CD4-positive, alpha-beta memory T cell (primary cell): ENCODE measurements at regions not wholly inside any gene's neighbourhood (a gene's known extent, or its start where the extent isn't known, plus 50 kb on each side); places are given as distances from the start of the nearest gene placed in this dataset.
A peak's percentile ranks its signal among the peaks of the same experiment; 100 is the strongest.
"Not testable (repeated sequence)": the region's sequence is repeated elsewhere in the genome, so short reads cannot be mapped to it uniquely, and the experiment has no call there.

ENCODE experiments used
- CTCF ChIA-PET: fragments of 350-600 bp; sonication (Branson Sonifier 250); formaldehyde crosslinking; loops from one replicate; lab custom pipeline; 2021; ENCODE audit warnings: inconsistent platforms; ENCODE audit not compliant: partially characterized antibody; lab: Charles Lee
- POLR2A ChIA-PET: fragments of 350-600 bp; sonication (Branson Sonifier 250); formaldehyde crosslinking; loops from one replicate; lab custom pipeline; 2021; ENCODE audit not compliant: partially characterized antibody; lab: Charles Lee
- DNase-seq, 5 donors: peaks; one replicate each; pipeline versions ENCODE4 v3.0.0 to v3.0.0-alpha.2; 2020 to 2022; ENCODE audit warnings: mixed read lengths in 1 of 5
- H3K27ac ChIP-seq: one replicate; pipeline ENCODE4 v1.7.0; 2013; ENCODE audit warnings: low read depth, low read length
- H3K27me3 ChIP-seq: 2 replicates; pipeline ENCODE4 v1.7.0; 2013; ENCODE audit warnings: mild to moderate bottlenecking, low read length, moderate library complexity; ENCODE audit not compliant: insufficient read depth
- H3K36me3 ChIP-seq: 2 replicates; pipeline ENCODE4 v1.7.0; 2013; ENCODE audit warnings: mild to moderate bottlenecking, low read length, moderate library complexity; ENCODE audit not compliant: insufficient read depth
- H3K4me1 ChIP-seq: 2 replicates; pipeline ENCODE4 v1.7.0; 2013; ENCODE audit warnings: mild to moderate bottlenecking, low read length, moderate library complexity; ENCODE audit not compliant: insufficient read depth
- H3K4me3 ChIP-seq, 2 donors: one replicate each; pipeline ENCODE4 v1.7.0; 2013; ENCODE audit warnings: low read length in 2 of 2, mild to moderate bottlenecking in 1 of 2
- H3K9me3 ChIP-seq, 2 donors: one replicate each; pipeline ENCODE4 v1.7.0; 2013; ENCODE audit warnings: low read length in 2 of 2, control low read depth in 1 of 2; ENCODE audit not compliant: control insufficient read depth in 1 of 2
- H3K27ac Mint-ChIP-seq, 7 donors: one replicate each; pipeline ENCODE4 v1.8.0; 2020 to 2021; ENCODE audit warnings: mixed read lengths in 7 of 7, mild to moderate bottlenecking in 6 of 7, inconsistent platforms in 3 of 7, moderate library complexity in 3 of 7
- H3K27me3 Mint-ChIP-seq, 2 donors: one replicate each; pipeline ENCODE4 v1.8.0; 2020 to 2021; ENCODE audit warnings: mixed read lengths in 2 of 2
- H3K36me3 Mint-ChIP-seq, 2 donors: one replicate each; pipeline ENCODE4 v1.8.0; 2020 to 2021; ENCODE audit warnings: mixed read lengths in 2 of 2, inconsistent platforms in 1 of 2, mild to moderate bottlenecking in 1 of 2
- H3K4me1 Mint-ChIP-seq, 4 donors: one replicate each; pipeline ENCODE4 v1.8.0; 2020 to 2021; ENCODE audit warnings: mixed read lengths in 4 of 4, mild to moderate bottlenecking in 1 of 4
- H3K4me3 Mint-ChIP-seq, 8 donors: one replicate each; pipeline ENCODE4 v1.8.0; 2020 to 2021; ENCODE audit warnings: mixed read lengths in 8 of 8, mild to moderate bottlenecking in 7 of 8, moderate library complexity in 6 of 8, inconsistent platforms in 3 of 8
- H3K9me3 Mint-ChIP-seq, 8 donors: one replicate each; pipeline ENCODE4 v1.8.0; 2020 to 2021; ENCODE audit warnings: mixed read lengths in 8 of 8, mild to moderate bottlenecking in 5 of 8, inconsistent platforms in 3 of 8, moderate library complexity in 1 of 8
- intact Hi-C: fragments of 100-400 bp; cut with micrococcal nuclease; formaldehyde crosslinking; loops from one replicate; pipeline ENCODE4 v1.15.1; 2023

DNA sequence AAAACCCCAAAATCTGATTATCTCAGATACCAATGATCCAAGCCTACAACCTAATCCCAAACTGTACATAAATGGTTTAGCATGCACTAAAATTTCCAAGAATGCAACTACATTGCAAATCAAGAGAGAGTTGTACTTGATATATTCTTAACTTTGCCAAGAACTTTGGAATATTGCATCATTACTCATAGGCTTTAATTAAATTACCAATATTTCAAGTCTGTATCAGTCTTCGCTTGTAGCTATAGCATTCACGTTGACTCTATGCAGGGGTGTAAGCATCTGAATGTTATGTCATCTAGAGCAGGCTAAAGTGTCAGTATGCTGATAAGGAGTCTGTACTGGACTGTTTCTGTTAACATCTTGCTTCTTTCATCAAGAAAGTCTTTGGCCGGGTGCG is 56.3 kb downstream of the FOXI3 start:
- no peak overlapping the region for H3K27ac Mint-ChIP-seq
- DNase-seq = no peak
- H3K36me3 Mint-ChIP-seq = no peaks in the 10 kb centered on the region
- peaks cover 0 to 9% (median 0%) of the 10 kb centered on the region in 8 donors for H3K9me3 Mint-ChIP-seq
- no peaks in the 10 kb centered on the region for H3K9me3 ChIP-seq
- no peaks in the 10 kb centered on the region for H3K36me3 ChIP-seq
- H3K4me1 Mint-ChIP-seq = no peaks in the 10 kb centered on the region
- H3K4me3 Mint-ChIP-seq = no peak overlapping the region
- H3K4me3 ChIP-seq = no peak overlapping the region
- no peak overlapping the region for H3K27ac ChIP-seq
- intact Hi-C loops = no loop called here
- CTCF ChIA-PET = no interaction called here
- peaks cover 5% of the 10 kb centered on the region for H3K27me3 ChIP-seq
- H3K4me1 ChIP-seq = no peaks in the 10 kb centered on the region
- H3K27me3 Mint-ChIP-seq = peaks cover 9 to 10% of the 10 kb centered on the region in 2 donors
- POLR2A ChIA-PET = no interaction called here

DNA sequence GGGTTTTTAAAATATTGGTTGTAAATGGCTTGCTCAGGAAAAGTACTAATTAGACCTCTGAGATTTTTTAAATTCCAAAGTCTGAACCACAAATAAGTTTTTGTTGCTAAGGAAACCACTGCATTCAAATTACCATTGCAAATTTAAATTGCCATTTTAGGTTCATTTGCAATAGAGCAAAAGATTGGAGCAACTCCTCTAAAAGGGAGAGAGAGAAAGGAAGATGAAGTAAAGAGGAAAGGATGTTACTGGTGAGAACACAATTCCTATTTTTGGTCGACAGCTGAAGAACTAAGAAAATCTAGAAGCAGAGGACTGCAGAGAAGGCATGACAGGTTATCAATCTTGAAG is 74.9 kb downstream of the FOXI3 start:
- Histone ChIP-seq H3K27ac (no peak overlapping the region), H3K4me3 (no peak overlapping the region), H3K36me3 (no peaks in the 10 kb centered on the region), H3K4me1 (no peaks in the 10 kb centered on the region), H3K27me3 (no peaks in the 10 kb centered on the region), H3K9me3 (no peaks in the 10 kb centered on the region)
- no peaks in the 10 kb centered on the region for H3K4me1 Mint-ChIP-seq
- intact Hi-C loops = no loop called here
- POLR2A ChIA-PET = no interaction called here
- H3K36me3 Mint-ChIP-seq = no peaks in the 10 kb centered on the region
- H3K27me3 Mint-ChIP-seq = peaks cover 16% of the 10 kb centered on the region in 2 donors
- H3K4me3 Mint-ChIP-seq = no peak overlapping the region
- no peak for DNase-seq
- H3K9me3 Mint-ChIP-seq = peaks cover 0 to 8% (median 3%) of the 10 kb centered on the region in 8 donors
- no peak overlapping the region for H3K27ac Mint-ChIP-seq
- CTCF ChIA-PET = no interaction called here

DNA sequence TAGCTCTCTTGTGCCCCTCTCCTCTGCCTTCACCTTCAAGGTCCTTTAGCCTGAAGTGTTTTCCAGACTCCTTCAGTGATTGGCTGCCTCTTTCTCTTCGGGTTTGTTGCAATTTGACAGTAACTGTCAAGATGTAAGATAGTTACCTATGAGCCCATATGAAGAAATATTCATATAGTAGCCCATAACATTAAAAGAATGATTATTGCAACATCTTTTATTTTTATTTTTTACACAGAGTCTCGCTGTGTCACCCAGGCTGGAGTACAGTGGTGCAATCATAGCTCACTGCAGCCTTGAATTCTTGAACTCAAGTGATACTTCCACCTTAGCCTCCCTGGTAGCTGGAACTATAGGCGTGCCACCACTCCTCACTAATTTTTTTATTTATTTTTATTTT is 80.5 kb downstream of the FOXI3 start:
- CTCF ChIA-PET = no interaction called here

DNA sequence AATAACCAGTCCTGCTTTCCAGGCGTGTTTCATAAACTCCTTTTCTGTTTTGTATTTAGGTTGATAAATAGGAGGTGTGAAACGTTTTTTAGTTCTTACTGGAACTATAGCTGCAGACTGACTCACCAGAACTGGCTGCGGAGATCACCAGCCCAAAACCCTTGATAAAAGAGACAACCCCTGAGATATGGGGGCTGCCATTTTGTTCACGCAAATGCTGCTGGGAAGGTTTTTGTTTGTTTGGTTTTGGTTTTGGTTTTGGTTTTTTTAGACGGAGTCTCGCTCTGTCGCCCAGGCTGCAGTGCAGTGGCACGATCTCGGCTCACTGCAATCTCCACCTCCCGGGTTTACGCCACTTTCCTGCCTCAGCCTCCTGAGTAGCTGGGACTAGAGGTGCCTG is 87.1 kb downstream of the FOXI3 start:
- H3K9me3 Mint-ChIP-seq, DNase-seq, H3K27me3 ChIP-seq, H3K4me3 ChIP-seq, H3K27ac ChIP-seq, CTCF ChIA-PET, H3K4me3 Mint-ChIP-seq, H3K27ac Mint-ChIP-seq, H3K4me1 ChIP-seq, H3K9me3 ChIP-seq, POLR2A ChIA-PET, H3K36me3 Mint-ChIP-seq, H3K4me1 Mint-ChIP-seq, H3K27me3 Mint-ChIP-seq, intact Hi-C loops, H3K36me3 ChIP-seq: not testable (repeated sequence)

More for the DNA sequence above, 80.5 kb downstream of the FOXI3 start:
- no peaks in the 10 kb centered on the region for H3K4me1 Mint-ChIP-seq
- Histone ChIP-seq H3K27ac (no peak overlapping the region), H3K4me3 (no peak overlapping the region), H3K36me3 (no peaks in the 10 kb centered on the region), H3K9me3 (no peaks in the 10 kb centered on the region), H3K27me3 (no peaks in the 10 kb centered on the region), H3K4me1 (no peaks in the 10 kb centered on the region)
- no peak overlapping the region for H3K27ac Mint-ChIP-seq
- H3K4me3 Mint-ChIP-seq = no peak overlapping the region
- intact Hi-C loops = no loop called here
- POLR2A ChIA-PET = no interaction called here
- no peak for DNase-seq
- H3K9me3 Mint-ChIP-seq = peaks cover 0 to 3% (median 0%) of the 10 kb centered on the region in 8 donors
- H3K27me3 Mint-ChIP-seq = peaks cover 4 to 13% of the 10 kb centered on the region in 2 donors
- no peaks in the 10 kb centered on the region for H3K36me3 Mint-ChIP-seq

DNA sequence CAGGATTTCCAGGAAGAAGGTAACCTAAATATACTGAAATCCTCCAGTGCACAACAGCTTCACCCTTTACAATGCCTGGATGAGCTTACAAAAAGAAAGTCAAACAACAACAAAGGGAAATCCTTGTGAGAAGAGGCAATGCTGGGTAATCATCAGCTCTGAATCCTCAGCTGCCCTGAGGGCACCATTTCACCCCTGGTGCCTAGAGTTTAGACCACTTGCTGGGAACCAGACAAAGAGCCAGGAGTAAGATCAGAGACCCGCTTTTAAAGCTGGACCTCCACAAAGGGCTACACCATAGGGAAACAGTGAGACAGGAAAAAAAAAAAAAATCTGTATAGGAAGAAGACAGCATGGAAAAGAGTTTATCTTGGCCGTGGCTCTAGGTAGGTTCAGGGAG is 97.0 kb downstream of the FOXI3 start:
- Mint-ChIP-seq H3K4me3 (no peak overlapping the region), H3K27ac (no peak overlapping the region)
- intact Hi-C loops = no loop called here

DNA sequence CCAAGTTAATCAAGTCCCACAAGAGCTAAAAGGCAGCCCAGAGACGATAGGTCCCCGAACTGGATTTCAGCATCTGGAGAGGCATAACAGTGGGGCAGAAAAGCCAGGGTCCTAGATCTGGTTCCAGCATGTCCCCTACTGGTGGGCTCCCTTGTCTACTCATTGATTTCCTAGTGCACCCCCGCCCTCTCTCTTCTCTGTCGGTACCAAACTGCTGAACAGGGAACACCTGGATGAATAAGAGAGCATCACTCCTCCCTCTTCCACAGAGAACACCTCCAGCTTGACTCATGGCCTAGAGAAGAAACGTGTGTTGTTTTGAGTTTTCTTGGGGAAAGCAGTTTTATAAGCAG is 101.3 kb downstream of the FOXI3 start:
- intact Hi-C loops = no loop called here
- peak in 1 of 5 donors; percentile 0 for DNase-seq
- Mint-ChIP-seq H3K9me3 (no peaks in the 10 kb centered on the region), H3K4me1 (peaks cover 1 to 15% (median 6%) of the 10 kb centered on the region in 4 donors), H3K36me3 (no peaks in the 10 kb centered on the region), H3K27me3 (peaks cover 22 to 36% of the 10 kb centered on the region in 2 donors), H3K27ac (no peak overlapping the region), H3K4me3 (peak overlapping the region; percentile 6 to 85 (median 78))
- Histone ChIP-seq H3K9me3 (no peaks in the 10 kb centered on the region), H3K4me1 (peaks cover 2% of the 10 kb centered on the region), H3K27me3 (no peaks in the 10 kb centered on the region), H3K27ac (no peak overlapping the region), H3K36me3 (no peaks in the 10 kb centered on the region), H3K4me3 (peak overlapping the region in 1 of 2 donors; percentile 26)
- CTCF ChIA-PET = interaction anchor here (0.6 to 2.3 kb wide), 7 partner anchors 8 to 410 kb away, joined by 3 to 11 read pairs (median 4); no protein-coding TSS in a partner anchor
- POLR2A ChIA-PET = no interaction called here

More for the DNA sequence above, 97.0 kb downstream of the FOXI3 start:
- H3K27me3 Mint-ChIP-seq = peaks cover 14 to 23% of the 10 kb centered on the region in 2 donors
- POLR2A ChIA-PET = no interaction called here
- H3K9me3 Mint-ChIP-seq = no peaks in the 10 kb centered on the region
- Histone ChIP-seq H3K4me1 (peaks cover 2% of the 10 kb centered on the region), H3K36me3 (no peaks in the 10 kb centered on the region), H3K9me3 (no peaks in the 10 kb centered on the region), H3K4me3 (no peak overlapping the region), H3K27ac (no peak overlapping the region), H3K27me3 (no peaks in the 10 kb centered on the region)
- peaks cover 1 to 8% (median 4%) of the 10 kb centered on the region in 4 donors for H3K4me1 Mint-ChIP-seq
- no peaks in the 10 kb centered on the region for H3K36me3 Mint-ChIP-seq
- no peak for DNase-seq
- CTCF ChIA-PET = no interaction called here

DNA sequence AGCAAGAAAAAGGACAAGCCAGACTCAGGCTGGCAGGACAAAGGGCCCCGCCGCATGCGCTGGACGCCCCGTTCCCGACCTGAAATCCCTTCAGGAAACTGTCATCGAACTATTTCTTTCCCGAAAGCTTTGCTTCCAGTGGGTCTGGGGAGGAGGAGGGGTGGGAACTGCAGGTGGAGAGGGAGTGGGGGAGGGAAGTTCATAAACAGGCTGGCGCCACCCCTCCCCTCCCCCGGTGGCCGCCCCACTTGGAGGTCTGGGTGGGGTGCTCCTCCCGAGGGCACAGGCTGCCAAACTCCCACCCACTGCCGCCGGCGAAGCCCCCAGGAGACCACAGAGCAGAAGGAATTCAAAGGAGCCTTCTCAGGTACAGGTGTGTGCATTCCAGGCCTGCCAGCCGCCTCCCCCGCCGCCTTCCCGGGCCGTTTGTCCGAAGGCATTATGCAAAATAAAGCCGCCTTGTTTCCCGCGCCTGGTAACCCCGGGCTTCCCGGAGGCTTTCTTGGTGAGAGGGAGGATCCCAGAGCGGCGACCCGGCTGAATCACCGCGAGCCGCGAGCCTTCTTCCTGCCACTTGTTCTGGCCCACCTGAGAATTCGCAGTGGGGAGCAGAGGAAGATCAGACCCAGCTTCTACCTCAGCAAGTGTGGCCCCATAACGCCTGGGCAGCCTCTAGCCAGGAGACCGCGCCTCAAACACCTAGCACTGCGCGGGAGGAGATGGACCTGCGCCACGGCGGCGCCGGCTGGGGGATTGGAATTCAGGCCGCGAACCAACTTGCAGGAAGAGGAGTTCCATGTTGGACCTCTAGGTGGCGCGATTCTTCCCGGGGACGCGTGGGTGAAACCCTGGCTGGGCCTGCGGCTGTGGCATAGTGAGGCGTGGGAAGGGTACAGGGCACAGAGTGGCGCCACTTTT is 101.9 kb downstream of the FOXI3 start:
- peaks cover 1 to 15% (median 6%) of the 10 kb centered on the region in 4 donors for H3K4me1 Mint-ChIP-seq
- no peaks in the 10 kb centered on the region for H3K36me3 ChIP-seq
- peak overlapping the region; percentile 70 to 85 (median 78) for H3K4me3 Mint-ChIP-seq
- H3K27me3 Mint-ChIP-seq = peaks cover 22 to 32% of the 10 kb centered on the region in 2 donors
- H3K9me3 ChIP-seq = no peaks in the 10 kb centered on the region
- no peaks in the 10 kb centered on the region for H3K27me3 ChIP-seq
- peak overlapping the region in 1 of 7 donors; percentile 44 for H3K27ac Mint-ChIP-seq
- H3K4me3 ChIP-seq = peak overlapping the region; percentile 26 to 29
- no peaks in the 10 kb centered on the region for H3K36me3 Mint-ChIP-seq
- H3K9me3 Mint-ChIP-seq = no peaks in the 10 kb centered on the region
- CTCF ChIA-PET = interaction anchor here (0.6 to 2.3 kb wide), 6 partner anchors 9 to 331 kb away, joined by 3 to 11 read pairs (median 4); no protein-coding TSS in a partner anchor
- POLR2A ChIA-PET = no interaction called here
- H3K4me1 ChIP-seq = peaks cover 2% of the 10 kb centered on the region
- DNase-seq = peak; percentile 53 to 60 (median 54)
- intact Hi-C loops = no loop called here
- H3K27ac ChIP-seq = no peak overlapping the region
